ENCODE measurements at regions not wholly inside any gene's neighbourhood (a gene's known extent, or its start where the extent isn't known, plus 50 kb on each side); places are given as distances from the start of the nearest gene placed in this dataset.

- no peak overlapping the region for H3K4me3 ChIP-seq (ENCODE audit: low read depth, low read length)
- DNase-seq (ENCODE audit: low read depth), result no peak
- TF ChIP-seq, protein P1, sequence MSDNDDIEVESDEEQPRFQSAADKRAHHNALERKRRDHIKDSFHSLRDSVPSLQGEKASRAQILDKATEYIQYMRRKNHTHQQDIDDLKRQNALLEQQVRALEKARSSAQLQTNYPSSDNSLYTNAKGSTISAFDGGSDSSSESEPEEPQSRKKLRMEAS (IDR thresholded peaks at IDR 0.05; ENCODE audit: low read depth, low read length), result no peak
- TF ChIP-seq POLR2A (IDR thresholded peaks at IDR 0.05; ENCODE audit: extremely low read depth, insufficient read length), result no peak
- TF ChIP-seq, protein P2, sequence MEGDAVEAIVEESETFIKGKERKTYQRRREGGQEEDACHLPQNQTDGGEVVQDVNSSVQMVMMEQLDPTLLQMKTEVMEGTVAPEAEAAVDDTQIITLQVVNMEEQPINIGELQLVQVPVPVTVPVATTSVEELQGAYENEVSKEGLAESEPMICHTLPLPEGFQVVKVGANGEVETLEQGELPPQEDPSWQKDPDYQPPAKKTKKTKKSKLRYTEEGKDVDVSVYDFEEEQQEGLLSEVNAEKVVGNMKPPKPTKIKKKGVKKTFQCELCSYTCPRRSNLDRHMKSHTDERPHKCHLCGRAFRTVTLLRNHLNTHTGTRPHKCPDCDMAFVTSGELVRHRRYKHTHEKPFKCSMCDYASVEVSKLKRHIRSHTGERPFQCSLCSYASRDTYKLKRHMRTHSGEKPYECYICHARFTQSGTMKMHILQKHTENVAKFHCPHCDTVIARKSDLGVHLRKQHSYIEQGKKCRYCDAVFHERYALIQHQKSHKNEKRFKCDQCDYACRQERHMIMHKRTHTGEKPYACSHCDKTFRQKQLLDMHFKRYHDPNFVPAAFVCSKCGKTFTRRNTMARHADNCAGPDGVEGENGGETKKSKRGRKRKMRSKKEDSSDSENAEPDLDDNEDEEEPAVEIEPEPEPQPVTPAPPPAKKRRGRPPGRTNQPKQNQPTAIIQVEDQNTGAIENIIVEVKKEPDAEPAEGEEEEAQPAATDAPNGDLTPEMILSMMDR (IDR thresholded peaks at IDR 0.05; ENCODE audit: low read depth, low read length), result no peak
- TF ChIP-seq MYC (IDR thresholded peaks at IDR 0.05; ENCODE audit: low read depth, low read length), result no peak
These were observed 250.0 kb downstream of the CDC14C start for GRCh38 chr7:49174396-49174795.

DNA sequence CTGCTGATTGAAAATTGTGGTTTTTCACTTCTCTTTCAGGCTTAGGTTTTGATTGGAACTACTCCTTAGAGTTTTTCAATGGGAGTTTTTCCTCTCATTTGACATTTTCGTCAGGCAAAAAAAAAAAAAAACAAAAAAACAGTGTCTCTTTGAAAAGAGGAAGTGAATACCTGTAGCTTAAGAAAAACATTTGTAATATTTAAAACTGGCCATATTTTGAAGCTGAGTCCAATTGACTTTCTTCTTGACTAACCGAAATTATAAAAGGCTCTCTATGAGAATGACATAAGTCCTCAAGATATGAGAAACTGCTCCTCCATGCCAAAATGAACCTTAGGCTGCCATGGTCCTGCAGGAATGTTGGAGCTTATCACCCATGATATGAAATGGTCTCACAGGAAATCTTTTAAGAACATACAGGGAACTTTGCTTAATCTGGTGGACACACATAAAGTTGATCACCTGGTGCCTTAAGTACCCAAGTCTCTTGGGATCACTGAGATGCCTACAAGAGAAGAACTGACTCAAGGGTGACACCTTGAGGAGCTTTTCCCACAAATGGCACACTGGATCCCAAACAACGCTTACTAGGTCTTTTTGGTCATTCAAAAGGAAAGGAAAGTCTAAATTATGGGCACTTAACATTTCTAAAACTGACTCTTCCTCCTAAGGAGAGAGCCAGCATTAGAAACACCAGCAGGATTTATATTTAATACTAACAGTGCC is 263.4 kb downstream of the CDC14C start:
- H3K4me3 ChIP-seq (ENCODE audit: low read depth, low read length), result no peak overlapping the region
- TF ChIP-seq POLR2A (IDR thresholded peaks at IDR 0.05; ENCODE audit: extremely low read depth, insufficient read length), result no peak
- TF ChIP-seq, protein P2 (IDR thresholded peaks at IDR 0.05; ENCODE audit: low read depth, low read length), result peak; percentile 18
- DNase-seq (ENCODE audit: low read depth), result peak; percentile 42

DNA sequence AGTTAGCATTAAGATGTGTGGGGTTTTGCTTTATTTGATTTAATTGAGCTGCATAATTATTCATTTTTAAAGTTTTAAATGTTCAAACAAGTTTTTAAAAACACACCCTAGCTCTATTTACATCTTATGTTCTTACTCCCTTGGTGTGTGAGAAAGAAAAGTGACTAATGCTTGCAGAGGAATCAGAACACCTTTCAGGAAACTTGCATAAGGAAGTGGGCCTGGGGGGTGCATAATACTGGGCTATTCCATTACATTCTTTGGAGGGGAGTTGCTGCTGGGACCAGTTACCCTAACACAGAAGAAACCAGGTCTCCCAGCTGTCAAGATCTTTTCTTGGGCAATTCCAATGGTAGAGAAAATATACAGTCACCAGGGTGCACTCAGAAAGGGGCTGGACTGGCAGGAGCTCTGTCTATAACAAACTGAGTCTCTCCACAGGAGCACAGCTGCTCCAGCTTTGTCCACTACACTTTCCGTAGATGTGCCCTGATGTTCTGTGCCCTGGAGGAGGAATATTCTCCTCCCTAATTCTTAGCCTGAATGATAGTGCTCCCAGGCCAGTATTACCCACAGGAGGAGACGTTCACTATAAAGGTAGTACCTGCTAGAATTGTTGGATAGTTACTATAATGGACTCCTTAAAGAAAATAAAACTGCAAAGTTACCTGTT is 304.2 kb downstream of the CDC14C start:
- no peak overlapping the region for H3K4me3 ChIP-seq (ENCODE audit: low read depth, low read length)
- DNase-seq (ENCODE audit: low read depth), result no peak
- TF ChIP-seq, protein P2 (IDR thresholded peaks at IDR 0.05; ENCODE audit: low read depth, low read length), result no peak
- TF ChIP-seq MYC (IDR thresholded peaks at IDR 0.05; ENCODE audit: low read depth, low read length), result no peak
- TF ChIP-seq, protein P1 (IDR thresholded peaks at IDR 0.05; ENCODE audit: low read depth, low read length), result no peak

- no peak overlapping the region for H3K4me3 ChIP-seq (ENCODE audit: low read depth, low read length)
- DNase-seq (ENCODE audit: low read depth), result no peak
- TF ChIP-seq MYC (IDR thresholded peaks at IDR 0.05; ENCODE audit: low read depth, low read length) (no peak), POLR2A (IDR thresholded peaks at IDR 0.05; ENCODE audit: extremely low read depth, insufficient read length) (no peak)
- TF ChIP-seq, protein P1 (IDR thresholded peaks at IDR 0.05; ENCODE audit: low read depth, low read length), result no peak
- TF ChIP-seq, protein P2 (IDR thresholded peaks at IDR 0.05; ENCODE audit: low read depth, low read length), result no peak
These were observed 304.9 kb downstream of the CDC14C start for GRCh38 chr7:49229246-49229645.

- peak; percentile 21 for DNase-seq (ENCODE audit: low read depth)
- H3K4me3 ChIP-seq (ENCODE audit: low read depth, low read length), result no peak overlapping the region
- TF ChIP-seq POLR2A (IDR thresholded peaks at IDR 0.05; ENCODE audit: extremely low read depth, insufficient read length) (no peak), MYC (IDR thresholded peaks at IDR 0.05; ENCODE audit: low read depth, low read length) (no peak)
- TF ChIP-seq, protein P1 (IDR thresholded peaks at IDR 0.05; ENCODE audit: low read depth, low read length), result no peak
- TF ChIP-seq, protein P2 (IDR thresholded peaks at IDR 0.05; ENCODE audit: low read depth, low read length), result no peak
These were observed 319.2 kb downstream of the CDC14C start for GRCh38 chr7:49243521-49243920.
